Spleen (tissue), 7 donors: ENCODE measurements at regions not wholly inside any gene's neighbourhood (a gene's known extent, or its start where the extent isn't known, plus 50 kb on each side); places are given as distances from the start of the nearest gene placed in this dataset.

ENCODE experiments used
- POLR2A ChIP-seq, 3 donors: fragments of 450-650 bp; IDR thresholded peaks; one replicate each; pipeline ENCODE4 v1.5.1; 2017; ENCODE audit warnings: antibody characterized with exemption in 3 of 3, mild to moderate bottlenecking in 1 of 3
- POLR2AphosphoS5 ChIP-seq, 3 donors: sonication (generic); formaldehyde crosslinking; IDR thresholded peaks; one replicate each; pipeline ENCODE4 v1.5.1; 2017; ENCODE audit warnings: antibody characterized with exemption in 3 of 3
- TF ChIP-seq, protein P1 (sequence below), 11 experiments: fragments of 200-600 bp in 7 of 11; fragments of 450-650 bp in 4 of 11; sonication (generic) in 4 of 11; IDR thresholded peaks in 8 of 11; conservative IDR thresholded peaks in 3 of 11; 1 replicate in 7 of 11; 2 replicates in 4 of 11; pipeline versions ENCODE4 v1.4.0 to v1.8.0; 2016 to 2021; ENCODE audit warnings: antibody characterized with exemption in 11 of 11, inconsistent platforms in 4 of 11, mild to moderate bottlenecking in 1 of 11
- donor health status: DM: no; HTN: no; CAD: no; lungs with moderate emphysema.
- donor health status: DM: no; HTN: no; CAD: no.
- donor health status: DM: no; HTN: no; CAD: no.

DNA sequence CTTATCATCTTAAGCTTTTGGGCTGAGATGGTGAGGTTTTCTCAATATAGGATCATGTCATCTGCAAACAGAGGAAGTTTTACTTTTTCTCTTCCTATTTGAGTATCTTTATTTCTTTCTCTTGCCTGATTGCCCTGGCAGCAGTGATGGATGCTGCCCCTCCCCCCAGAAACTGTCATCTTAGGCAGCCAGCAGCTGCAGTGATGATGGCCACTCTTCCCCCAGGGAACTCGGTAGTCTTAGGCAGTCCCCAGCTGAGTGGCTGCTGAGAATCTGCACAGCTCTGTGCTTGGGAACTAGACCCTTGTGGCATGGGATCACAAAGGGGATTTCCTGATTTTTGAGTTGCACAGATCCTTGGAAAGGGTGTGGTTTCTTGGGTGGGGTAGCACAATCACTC lies 791.1 kb upstream of the ALCAM start:
- TF ChIP-seq POLR2A (IDR thresholded peaks at IDR 0.05) (no peak), POLR2AphosphoS5 (IDR thresholded peaks at IDR 0.05) (no peak)
- TF ChIP-seq, protein P1, sequence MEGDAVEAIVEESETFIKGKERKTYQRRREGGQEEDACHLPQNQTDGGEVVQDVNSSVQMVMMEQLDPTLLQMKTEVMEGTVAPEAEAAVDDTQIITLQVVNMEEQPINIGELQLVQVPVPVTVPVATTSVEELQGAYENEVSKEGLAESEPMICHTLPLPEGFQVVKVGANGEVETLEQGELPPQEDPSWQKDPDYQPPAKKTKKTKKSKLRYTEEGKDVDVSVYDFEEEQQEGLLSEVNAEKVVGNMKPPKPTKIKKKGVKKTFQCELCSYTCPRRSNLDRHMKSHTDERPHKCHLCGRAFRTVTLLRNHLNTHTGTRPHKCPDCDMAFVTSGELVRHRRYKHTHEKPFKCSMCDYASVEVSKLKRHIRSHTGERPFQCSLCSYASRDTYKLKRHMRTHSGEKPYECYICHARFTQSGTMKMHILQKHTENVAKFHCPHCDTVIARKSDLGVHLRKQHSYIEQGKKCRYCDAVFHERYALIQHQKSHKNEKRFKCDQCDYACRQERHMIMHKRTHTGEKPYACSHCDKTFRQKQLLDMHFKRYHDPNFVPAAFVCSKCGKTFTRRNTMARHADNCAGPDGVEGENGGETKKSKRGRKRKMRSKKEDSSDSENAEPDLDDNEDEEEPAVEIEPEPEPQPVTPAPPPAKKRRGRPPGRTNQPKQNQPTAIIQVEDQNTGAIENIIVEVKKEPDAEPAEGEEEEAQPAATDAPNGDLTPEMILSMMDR (IDR thresholded peaks at IDR 0.05 in 8 of 11, conservative IDR thresholded peaks at IDR 0.05 in 3 of 11), result no peak
